ENCODE measurements at regions not wholly inside any gene's neighbourhood (a gene's known extent, or its start where the extent isn't known, plus 50 kb on each side); places are given as distances from the start of the nearest gene placed in this dataset.
"Not testable (repeated sequence)": the region's sequence is repeated elsewhere in the genome, so short reads cannot be mapped to it uniquely, and the experiment has no call there.

- no peak for DNase-seq (ENCODE audit: low read depth in 4 of 4, low spot score in 3 of 4)
Observed at GRCh38 chr9:27800692-27801370, 227.6 kb upstream of the C9orf72 start.

DNA sequence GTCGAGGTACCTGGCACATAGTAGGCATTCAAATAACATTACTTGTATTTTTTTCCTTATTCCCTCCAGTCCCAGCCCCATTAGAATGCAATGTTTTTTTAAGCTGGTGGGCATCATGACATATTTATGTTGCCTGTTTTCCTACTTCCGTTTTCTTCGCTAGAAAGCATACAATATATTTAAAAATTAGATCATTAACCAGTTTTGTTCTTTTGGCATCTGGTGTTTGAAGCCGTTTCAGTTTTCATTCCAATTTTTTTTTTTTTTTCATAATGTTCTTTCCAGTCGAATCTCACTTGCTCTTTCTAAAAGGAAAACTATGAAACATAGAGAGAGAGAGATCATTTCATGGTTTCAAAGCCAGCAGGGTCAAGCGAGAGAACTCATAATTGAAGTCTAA is 228.3 kb upstream of the C9orf72 start:
- DNase-seq (ENCODE audit: low read depth in 4 of 4, low spot score in 3 of 4), result no peak

DNA sequence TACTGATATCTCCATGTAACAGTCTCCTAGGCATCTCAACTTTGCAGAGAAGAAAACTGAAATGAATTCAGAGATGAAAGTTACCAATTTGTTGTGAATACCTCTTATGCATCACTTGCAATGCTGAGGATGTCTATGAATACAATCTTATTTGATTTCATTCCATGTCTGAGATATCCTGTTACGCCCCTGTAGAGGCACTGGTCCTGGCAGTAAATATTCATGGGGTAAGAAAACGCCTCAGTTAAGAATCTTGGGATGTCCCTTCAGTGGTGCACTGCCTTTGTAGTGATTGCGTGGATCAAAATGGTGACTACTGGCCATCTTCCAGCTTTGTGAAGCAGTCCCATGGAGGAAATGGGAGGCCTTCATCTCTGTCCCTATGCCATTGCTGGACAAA is 229.1 kb upstream of the C9orf72 start:
- DNase-seq (ENCODE audit: low read depth in 4 of 4, low spot score in 3 of 4), result no peak

- DNase-seq (ENCODE audit: low read depth in 4 of 4, low spot score in 3 of 4), result no peak
Observed at GRCh38 chr9:27808864-27809263, 235.6 kb upstream of the C9orf72 start.

- no peak for DNase-seq (ENCODE audit: low read depth in 4 of 4, low spot score in 3 of 4)
Observed at GRCh38 chr9:27817747-27818146, 244.5 kb upstream of the C9orf72 start.

DNA sequence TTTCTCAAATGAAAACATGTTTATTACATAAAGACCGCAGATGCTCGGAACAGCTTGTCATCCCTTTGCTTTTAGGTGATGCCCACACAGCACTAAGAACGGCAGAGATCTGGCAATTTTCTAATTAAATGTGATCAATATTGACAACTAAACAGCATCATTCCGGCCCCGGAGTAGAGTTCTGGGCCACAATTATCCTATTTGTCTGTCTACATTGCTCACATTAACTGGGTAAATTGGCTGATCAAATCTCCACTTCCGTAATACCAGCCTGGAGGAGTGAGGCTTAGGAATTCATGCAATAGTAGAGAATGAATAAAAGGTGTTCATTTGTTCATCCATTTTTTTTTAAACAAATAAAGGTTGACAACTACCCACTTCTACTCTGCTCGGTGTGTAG is 245.1 kb upstream of the C9orf72 start:
- no peak for DNase-seq (ENCODE audit: low read depth in 4 of 4, low spot score in 3 of 4)

DNA sequence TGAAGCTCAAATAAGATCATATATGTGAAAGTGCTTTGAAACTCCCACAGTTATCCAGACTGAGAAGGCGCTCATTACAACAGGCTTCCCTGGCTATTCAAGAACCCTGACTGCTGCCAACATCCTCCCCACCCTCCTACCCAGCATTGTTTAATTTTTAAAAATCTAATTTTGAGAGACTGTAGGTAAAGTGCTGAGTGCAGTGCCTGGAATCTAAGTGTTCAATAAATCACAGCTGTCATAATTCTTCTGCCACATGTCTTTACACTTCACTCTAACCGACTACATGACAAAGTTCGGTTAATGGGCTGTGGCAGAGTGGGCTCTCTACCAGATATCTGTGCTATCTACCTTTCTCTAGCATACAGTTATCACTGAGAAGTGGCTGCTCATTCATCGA is 255.6 kb upstream of the C9orf72 start:
- no peak for DNase-seq (ENCODE audit: low read depth in 4 of 4, low spot score in 3 of 4)

DNA sequence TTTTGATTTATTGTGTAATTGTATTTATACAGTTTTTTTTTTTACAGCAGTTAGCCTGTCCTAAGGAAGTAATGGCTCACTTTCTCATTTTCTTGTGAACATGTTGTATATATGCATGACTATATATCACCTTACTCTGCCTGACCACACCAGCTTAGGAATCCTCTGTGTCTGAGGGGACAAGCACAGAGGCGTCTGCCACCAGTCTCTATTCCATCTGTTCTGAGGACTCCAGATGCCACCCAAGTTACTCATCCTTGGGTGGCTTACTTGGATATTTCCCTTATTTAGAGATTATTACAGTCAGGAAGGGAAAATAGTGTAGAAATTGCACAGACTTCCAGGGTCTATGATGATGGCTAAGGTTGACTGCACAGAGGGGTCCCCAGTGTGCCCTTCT is 256.3 kb upstream of the C9orf72 start:
- DNase-seq (ENCODE audit: low read depth in 4 of 4, low spot score in 3 of 4), result no peak

DNA sequence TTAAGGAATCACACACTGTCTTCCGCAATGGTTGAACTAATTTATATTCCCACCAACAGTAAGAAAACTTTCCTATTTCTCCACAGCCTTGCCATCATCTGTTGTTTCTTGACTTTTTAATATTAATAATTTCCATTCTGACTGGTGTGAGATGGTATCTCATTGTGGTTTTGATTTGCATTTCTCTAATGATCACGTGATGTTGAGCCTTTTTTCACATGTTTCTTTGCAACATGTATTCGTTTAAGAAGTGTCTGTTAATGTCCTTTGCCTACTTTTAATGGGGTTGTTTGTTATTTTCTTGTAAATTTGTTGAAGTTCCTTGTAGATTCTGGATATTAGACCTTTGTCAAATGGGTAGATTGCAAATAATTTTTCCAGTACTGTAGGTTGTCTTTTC is 258.8 kb upstream of the C9orf72 start:
- not testable (repeated sequence) for DNase-seq (ENCODE audit: low read depth in 4 of 4, low spot score in 3 of 4)

GRCh38 chr9:27835286-27835685 is 262.0 kb upstream of the C9orf72 start:
- no peak for DNase-seq (ENCODE audit: low read depth in 4 of 4, low spot score in 3 of 4)

GRCh38 chr9:27835746-27836145 is 262.5 kb upstream of the C9orf72 start:
- DNase-seq (ENCODE audit: low read depth in 4 of 4, low spot score in 3 of 4), result no peak

GRCh38 chr9:27836661-27837401 is 263.6 kb upstream of the C9orf72 start:
- no peak for DNase-seq (ENCODE audit: low read depth in 4 of 4, low spot score in 3 of 4)

DNA sequence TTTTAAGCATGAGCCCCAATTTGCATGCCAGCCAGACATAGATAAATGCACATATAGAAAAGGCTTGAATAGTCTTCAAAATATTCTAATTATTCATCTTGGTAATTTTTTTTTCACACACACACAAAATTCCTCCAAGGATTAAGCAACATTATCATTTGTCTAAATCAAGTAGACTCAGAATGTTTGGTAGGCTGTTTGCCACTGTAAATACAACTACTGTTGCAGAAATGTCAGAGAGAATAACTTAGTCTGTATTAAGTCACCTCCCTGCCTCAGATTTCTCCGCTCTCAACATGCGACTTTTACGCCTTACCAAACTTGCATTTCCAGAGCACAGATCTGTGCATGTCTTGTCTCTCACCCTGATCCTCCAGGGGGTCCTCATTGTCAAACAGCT is 265.6 kb upstream of the C9orf72 start:
- no peak for DNase-seq (ENCODE audit: low read depth in 4 of 4, low spot score in 3 of 4)

DNA sequence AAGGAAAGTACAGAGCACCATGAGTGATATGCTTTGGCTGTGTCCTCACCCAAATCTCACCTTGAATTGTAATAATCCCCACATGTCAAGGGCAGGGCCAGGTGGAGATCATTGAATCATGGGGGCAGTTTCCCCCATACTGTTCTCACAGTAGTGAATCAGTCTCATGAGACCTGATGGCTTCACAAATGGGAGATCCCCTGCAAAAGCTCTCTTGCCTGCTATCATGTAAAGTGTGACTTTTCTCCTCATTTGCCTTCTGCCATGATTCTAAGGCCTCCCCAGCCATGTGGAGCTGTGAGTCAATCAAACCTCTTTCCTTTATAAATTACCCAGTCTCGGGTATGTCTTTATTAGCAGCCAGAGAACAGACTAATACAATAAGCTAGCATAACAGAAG is 266.5 kb upstream of the C9orf72 start:
- not testable (repeated sequence) for DNase-seq (ENCODE audit: low read depth in 4 of 4, low spot score in 3 of 4)

DNA sequence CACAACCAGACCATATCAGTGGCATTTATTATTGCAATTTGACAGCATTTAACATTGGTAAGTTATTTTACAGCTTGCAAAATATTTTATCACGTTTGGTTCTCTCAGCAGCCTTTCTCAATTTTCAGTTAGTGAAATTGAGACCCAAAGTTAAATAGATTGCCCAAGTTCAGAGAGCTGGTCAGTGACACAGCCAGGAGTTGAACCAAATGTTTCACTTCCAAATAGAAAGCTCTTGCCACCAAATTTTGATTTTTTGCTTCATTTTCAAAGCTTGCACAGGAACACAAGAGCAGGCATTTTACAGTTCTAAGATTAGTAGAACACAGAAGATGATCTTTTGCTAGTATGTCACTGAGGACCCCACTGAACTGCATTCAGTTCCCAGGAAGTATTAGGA is 271.5 kb upstream of the C9orf72 start:
- DNase-seq (ENCODE audit: low read depth in 4 of 4, low spot score in 3 of 4), result no peak

DNA sequence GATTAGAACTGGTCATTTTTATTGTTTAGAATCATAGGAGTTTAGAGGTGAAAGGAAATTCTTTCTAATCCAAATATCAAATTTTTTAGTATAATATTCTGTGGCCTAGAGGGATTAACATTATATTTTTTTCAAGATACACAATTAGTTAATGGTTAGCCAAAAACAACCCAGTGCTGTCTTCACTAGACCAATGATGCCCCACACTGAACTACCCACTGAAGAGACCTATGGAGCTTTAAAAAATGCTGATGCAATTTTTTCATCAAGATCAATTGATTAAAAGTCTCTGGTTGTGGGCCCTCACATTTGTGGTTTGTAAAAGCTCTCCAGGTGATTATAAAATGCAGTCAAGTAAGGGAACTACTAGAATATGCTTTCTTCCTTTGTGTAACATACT is 274.1 kb upstream of the C9orf72 start:
- DNase-seq (ENCODE audit: low read depth in 4 of 4, low spot score in 3 of 4), result no peak

GRCh38 chr9:27847818-27848217 is 274.5 kb upstream of the C9orf72 start:
- DNase-seq (ENCODE audit: low read depth in 4 of 4, low spot score in 3 of 4), result no peak

GRCh38 chr9:27848315-27848714 is 275.0 kb upstream of the C9orf72 start:
- DNase-seq (ENCODE audit: low read depth in 4 of 4, low spot score in 3 of 4), result no peak

DNA sequence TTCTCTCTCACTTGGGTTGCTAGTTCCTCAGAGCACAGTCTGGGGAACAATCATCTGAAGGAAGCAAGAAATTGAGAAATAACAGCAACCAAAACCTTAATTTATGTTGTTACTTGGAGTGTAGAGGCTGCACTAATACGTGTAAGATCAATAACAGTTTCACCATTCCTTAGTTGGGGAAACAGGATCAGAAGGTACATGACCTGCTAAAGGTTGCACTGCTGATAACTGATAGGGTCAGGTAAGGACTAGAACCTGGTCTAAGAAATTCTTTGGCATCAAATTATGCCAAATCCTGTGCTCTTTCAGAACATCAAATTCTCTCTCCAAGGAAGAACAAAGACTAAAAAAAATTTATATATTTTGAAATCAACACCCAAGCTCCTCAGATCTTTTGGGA is 278.6 kb upstream of the C9orf72 start:
- DNase-seq (ENCODE audit: low read depth in 4 of 4, low spot score in 3 of 4), result no peak

- DNase-seq (ENCODE audit: low read depth in 4 of 4, low spot score in 3 of 4), result no peak
Observed at GRCh38 chr9:27853529-27853928, 280.2 kb upstream of the C9orf72 start.

DNA sequence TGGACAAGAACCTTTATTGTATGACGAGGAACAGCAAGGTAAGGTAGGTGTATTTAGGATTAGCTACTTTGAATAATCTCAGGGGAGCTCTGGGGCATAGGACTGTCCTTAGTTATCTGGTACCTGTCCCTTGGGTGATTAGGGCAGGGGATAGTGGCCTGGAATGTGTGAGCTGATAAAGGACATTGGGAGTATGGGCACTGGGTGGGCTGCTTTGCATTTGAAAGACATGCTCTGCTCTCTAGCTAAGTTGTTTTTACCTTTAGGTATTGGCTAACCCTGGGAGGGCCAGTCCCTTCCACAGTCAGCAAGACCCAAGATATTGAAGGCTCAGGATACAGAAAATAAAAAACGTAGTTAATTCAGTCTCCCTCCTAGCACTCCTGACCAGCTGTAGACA is 282.8 kb upstream of the C9orf72 start:
- no peak for DNase-seq (ENCODE audit: low read depth in 4 of 4, low spot score in 3 of 4)

GRCh38 chr9:27856748-27857147 is 283.5 kb upstream of the C9orf72 start:
- no peak for DNase-seq (ENCODE audit: low read depth in 4 of 4, low spot score in 3 of 4)

- no peak for DNase-seq (ENCODE audit: low read depth in 4 of 4, low spot score in 3 of 4)
Observed at GRCh38 chr9:27861887-27862286, 288.6 kb upstream of the C9orf72 start.

Measured in right renal pelvis (tissue), 4 donors.